Neural cell (in vitro differentiated cells): ENCODE measurements at regions not wholly inside any gene's neighbourhood (a gene's known extent, or its start where the extent isn't known, plus 50 kb on each side); places are given as distances from the start of the nearest gene placed in this dataset.

Experiments
- H2AFZ ChIP-seq: fragments of 200-600, 300-800 bp; sonication (generic), shearing (Covaris generic); 2 replicates; pipeline ENCODE4 v1.6.0; 2014; ENCODE audit warnings: low read depth, mild to moderate bottlenecking, antibody characterized with exemption, low read length, moderate library complexity
- H3F3A ChIP-seq: fragments of 200-600 bp; shearing (Covaris generic); 2 replicates; pipeline ENCODE4 v1.6.1; 2016; ENCODE audit warnings: mild to moderate bottlenecking, moderate library complexity, mixed read lengths, antibody characterized with exemption, low read length; ENCODE audit not compliant: insufficient read depth, poor library complexity, severe bottlenecking
- H3K27ac ChIP-seq: fragments of 200-600, 300-800 bp; sonication (generic), shearing (Covaris generic); 2 replicates; pipeline ENCODE4 v1.5.1; 2014; ENCODE audit warnings: mild to moderate bottlenecking, low read length, moderate library complexity
- H3K27me3 ChIP-seq: fragments of 300-800, 200-600 bp; sonication (generic), shearing (Covaris generic); 2 replicates; pipeline ENCODE4 v1.6.0; 2014; ENCODE audit warnings: mild to moderate bottlenecking, low read depth, low read length, moderate library complexity; ENCODE audit not compliant: insufficient read depth
- H3K36me3 ChIP-seq: fragments of 300-800, 200-600 bp; sonication (generic), shearing (Covaris generic); 2 replicates; pipeline ENCODE4 v1.5.1; 2014; ENCODE audit warnings: mild to moderate bottlenecking, antibody characterized with exemption, low read length, moderate library complexity; ENCODE audit not compliant: insufficient read depth
- H3K4me2 ChIP-seq: fragments of 300-800, 200-600 bp; sonication (generic), shearing (Covaris generic); 2 replicates; pipeline ENCODE4 v1.6.0; 2014; ENCODE audit warnings: mild to moderate bottlenecking, low read length
- H3K4me3 ChIP-seq: fragments of 300-800, 200-600 bp; sonication (generic), shearing (Covaris generic); 2 replicates; pipeline ENCODE4 v1.5.1; 2014; ENCODE audit warnings: mild to moderate bottlenecking, low read length, moderate library complexity
- H3K79me2 ChIP-seq: fragments of 200-600 bp; shearing (Covaris generic); replicated peaks from 2 replicates; pipeline ENCODE4 v1.6.0; 2014; ENCODE audit warnings: mild to moderate bottlenecking, low read length, moderate library complexity; ENCODE audit not compliant: insufficient read depth
- H3K9ac ChIP-seq: fragments of 300-800, 200-600 bp; sonication (generic), shearing (Covaris generic); 2 replicates; pipeline ENCODE4 v1.6.1; 2016; ENCODE audit warnings: mild to moderate bottlenecking, low read length, mixed read lengths
- H3K9me2 ChIP-seq: fragments of 200-600 bp; shearing (Covaris generic); 2 replicates; pipeline ENCODE4 v1.6.1; 2016; ENCODE audit warnings: mild to moderate bottlenecking, low read length, mixed read lengths; ENCODE audit not compliant: insufficient read depth
- H3K9me3 ChIP-seq: fragments of 200-600, 300-800 bp; sonication (generic), shearing (Covaris generic); 2 replicates; pipeline ENCODE4 v1.6.1; 2016; ENCODE audit warnings: mild to moderate bottlenecking, mixed run types, low read length, moderate library complexity, mixed read lengths
- H4K20me1 ChIP-seq: fragments of 200-600 bp; shearing (Covaris generic); 2 replicates; pipeline ENCODE4 v1.6.1; 2016; ENCODE audit warnings: mild to moderate bottlenecking, mixed run types; ENCODE audit not compliant: insufficient read depth
- EP300 ChIP-seq: fragments of 450-650 bp; conservative IDR thresholded peaks from 2 replicates; pipeline ENCODE4 v1.6.1; 2014; ENCODE audit warnings: antibody characterized with exemption, mild to moderate bottlenecking, moderate library complexity; ENCODE audit not compliant: poor library complexity, severe bottlenecking
- EZH2 ChIP-seq: fragments of 200-600, 300-800 bp; shearing (Covaris generic), sonication (generic); IDR thresholded peaks from 2 replicates; pipeline ENCODE4 v1.6.1; 2014; ENCODE audit warnings: antibody characterized with exemption, low read length, borderline replicate concordance, mild to moderate bottlenecking; ENCODE audit not compliant: insufficient read depth, poor library complexity, severe bottlenecking
- MXI1 ChIP-seq: fragments of 450-650 bp; conservative IDR thresholded peaks from 2 replicates; pipeline ENCODE4 v1.6.1; 2014; ENCODE audit warnings: antibody characterized with exemption, mild to moderate bottlenecking; ENCODE audit not compliant: poor library complexity, severe bottlenecking
- POLR2AphosphoS5 ChIP-seq: IDR thresholded peaks from 2 replicates; pipeline ENCODE4 v1.6.1; 2012
- RAD21 ChIP-seq: fragments of 450-650 bp; conservative IDR thresholded peaks from 2 replicates; pipeline ENCODE4 v1.6.1; 2014; ENCODE audit warnings: antibody characterized with exemption, mild to moderate bottlenecking, moderate library complexity
- SMC3 ChIP-seq: fragments of 450-650 bp; conservative IDR thresholded peaks from 2 replicates; pipeline ENCODE4 v1.6.1; 2014; ENCODE audit warnings: antibody characterized with exemption, mild to moderate bottlenecking, moderate library complexity; ENCODE audit not compliant: poor library complexity
- TAF1 ChIP-seq: IDR thresholded peaks from 2 replicates; pipeline ENCODE4 v1.6.1; 2012; ENCODE audit warnings: low read depth
- TF ChIP-seq, protein P1 (sequence below): fragments of 450-650 bp; IDR thresholded peaks from 2 replicates; pipeline ENCODE4 v1.5.1; 2014; ENCODE audit warnings: antibody characterized with exemption, mild to moderate bottlenecking, moderate library complexity; ENCODE audit not compliant: poor library complexity, severe bottlenecking
- TF ChIP-seq, protein P2 (sequence below): IDR thresholded peaks from 2 replicates; pipeline ENCODE4 v1.6.1; 2012; ENCODE audit warnings: borderline replicate concordance

DNA sequence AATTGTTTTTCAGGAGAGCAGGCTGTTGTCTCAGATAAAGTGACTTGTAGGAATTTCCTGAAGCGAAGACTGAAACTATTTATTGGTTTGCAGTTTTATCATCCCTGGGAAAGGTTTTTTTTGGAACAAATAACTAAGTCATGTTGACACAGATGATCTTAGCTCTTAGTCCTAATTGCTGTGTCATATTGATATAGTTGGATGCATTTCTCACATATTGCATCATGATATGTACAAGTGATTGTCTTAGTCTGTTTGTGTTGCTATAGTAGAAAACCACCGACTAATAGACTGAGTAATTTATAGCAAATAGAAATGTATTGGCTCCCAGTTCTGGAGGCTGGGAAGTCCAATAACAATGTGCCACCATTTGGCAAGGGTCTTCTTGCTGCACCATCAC, 397.5 kb upstream of the PPP1R2C start:
- H3K36me3 ChIP-seq = no peaks in the 10 kb centered on the region
- H3K4me2 ChIP-seq = no peak overlapping the region
- H2AFZ ChIP-seq = no peak overlapping the region
- no peaks in the 10 kb centered on the region for H3K9me3 ChIP-seq
- H4K20me1 ChIP-seq = no peaks in the 10 kb centered on the region
- no peaks in the 10 kb centered on the region for H3K27me3 ChIP-seq
- no peak overlapping the region for H3K9ac ChIP-seq
- no peaks in the 10 kb centered on the region for H3K79me2 ChIP-seq
- no peak overlapping the region for H3K27ac ChIP-seq
- no peak overlapping the region for H3K4me3 ChIP-seq
- no peaks in the 10 kb centered on the region for H3F3A ChIP-seq
- TF ChIP-seq EZH2 (no peak), RAD21 (no peak), POLR2AphosphoS5 (no peak), EP300 (no peak), MXI1 (no peak), SMC3 (no peak), TAF1 (no peak)
- TF ChIP-seq, protein P1, sequence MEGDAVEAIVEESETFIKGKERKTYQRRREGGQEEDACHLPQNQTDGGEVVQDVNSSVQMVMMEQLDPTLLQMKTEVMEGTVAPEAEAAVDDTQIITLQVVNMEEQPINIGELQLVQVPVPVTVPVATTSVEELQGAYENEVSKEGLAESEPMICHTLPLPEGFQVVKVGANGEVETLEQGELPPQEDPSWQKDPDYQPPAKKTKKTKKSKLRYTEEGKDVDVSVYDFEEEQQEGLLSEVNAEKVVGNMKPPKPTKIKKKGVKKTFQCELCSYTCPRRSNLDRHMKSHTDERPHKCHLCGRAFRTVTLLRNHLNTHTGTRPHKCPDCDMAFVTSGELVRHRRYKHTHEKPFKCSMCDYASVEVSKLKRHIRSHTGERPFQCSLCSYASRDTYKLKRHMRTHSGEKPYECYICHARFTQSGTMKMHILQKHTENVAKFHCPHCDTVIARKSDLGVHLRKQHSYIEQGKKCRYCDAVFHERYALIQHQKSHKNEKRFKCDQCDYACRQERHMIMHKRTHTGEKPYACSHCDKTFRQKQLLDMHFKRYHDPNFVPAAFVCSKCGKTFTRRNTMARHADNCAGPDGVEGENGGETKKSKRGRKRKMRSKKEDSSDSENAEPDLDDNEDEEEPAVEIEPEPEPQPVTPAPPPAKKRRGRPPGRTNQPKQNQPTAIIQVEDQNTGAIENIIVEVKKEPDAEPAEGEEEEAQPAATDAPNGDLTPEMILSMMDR = no peak
- TF ChIP-seq, protein P2, sequence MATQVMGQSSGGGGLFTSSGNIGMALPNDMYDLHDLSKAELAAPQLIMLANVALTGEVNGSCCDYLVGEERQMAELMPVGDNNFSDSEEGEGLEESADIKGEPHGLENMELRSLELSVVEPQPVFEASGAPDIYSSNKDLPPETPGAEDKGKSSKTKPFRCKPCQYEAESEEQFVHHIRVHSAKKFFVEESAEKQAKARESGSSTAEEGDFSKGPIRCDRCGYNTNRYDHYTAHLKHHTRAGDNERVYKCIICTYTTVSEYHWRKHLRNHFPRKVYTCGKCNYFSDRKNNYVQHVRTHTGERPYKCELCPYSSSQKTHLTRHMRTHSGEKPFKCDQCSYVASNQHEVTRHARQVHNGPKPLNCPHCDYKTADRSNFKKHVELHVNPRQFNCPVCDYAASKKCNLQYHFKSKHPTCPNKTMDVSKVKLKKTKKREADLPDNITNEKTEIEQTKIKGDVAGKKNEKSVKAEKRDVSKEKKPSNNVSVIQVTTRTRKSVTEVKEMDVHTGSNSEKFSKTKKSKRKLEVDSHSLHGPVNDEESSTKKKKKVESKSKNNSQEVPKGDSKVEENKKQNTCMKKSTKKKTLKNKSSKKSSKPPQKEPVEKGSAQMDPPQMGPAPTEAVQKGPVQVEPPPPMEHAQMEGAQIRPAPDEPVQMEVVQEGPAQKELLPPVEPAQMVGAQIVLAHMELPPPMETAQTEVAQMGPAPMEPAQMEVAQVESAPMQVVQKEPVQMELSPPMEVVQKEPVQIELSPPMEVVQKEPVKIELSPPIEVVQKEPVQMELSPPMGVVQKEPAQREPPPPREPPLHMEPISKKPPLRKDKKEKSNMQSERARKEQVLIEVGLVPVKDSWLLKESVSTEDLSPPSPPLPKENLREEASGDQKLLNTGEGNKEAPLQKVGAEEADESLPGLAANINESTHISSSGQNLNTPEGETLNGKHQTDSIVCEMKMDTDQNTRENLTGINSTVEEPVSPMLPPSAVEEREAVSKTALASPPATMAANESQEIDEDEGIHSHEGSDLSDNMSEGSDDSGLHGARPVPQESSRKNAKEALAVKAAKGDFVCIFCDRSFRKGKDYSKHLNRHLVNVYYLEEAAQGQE = no peak
- H3K9me2 ChIP-seq = no peaks in the 10 kb centered on the region

DNA sequence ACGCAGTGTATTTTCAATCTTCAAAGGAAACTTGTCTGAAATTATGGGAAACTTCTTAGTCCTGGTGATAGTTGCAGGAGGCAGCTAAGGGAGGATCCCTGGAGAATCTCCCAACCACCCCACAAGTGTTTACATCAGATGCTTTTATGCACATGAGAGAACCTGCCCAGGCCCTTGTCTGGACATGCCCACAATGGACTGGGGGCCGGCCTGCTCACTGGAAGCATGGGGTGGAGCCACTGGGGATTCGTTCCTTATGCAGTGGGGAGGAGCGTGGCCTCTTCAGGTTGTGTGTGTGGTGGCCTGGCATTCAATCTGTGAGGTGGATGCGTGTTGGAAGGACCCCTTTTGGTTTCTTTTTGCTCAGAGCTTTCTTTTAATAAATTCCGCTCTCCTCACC, 398.7 kb upstream of the PPP1R2C start:
- no peaks in the 10 kb centered on the region for H3K27me3 ChIP-seq
- no peaks in the 10 kb centered on the region for H3K9me3 ChIP-seq
- H4K20me1 ChIP-seq = no peaks in the 10 kb centered on the region
- no peak overlapping the region for H2AFZ ChIP-seq
- no peaks in the 10 kb centered on the region for H3F3A ChIP-seq
- H3K4me3 ChIP-seq = no peak overlapping the region
- TF ChIP-seq EP300 (no peak), POLR2AphosphoS5 (no peak), MXI1 (no peak), TAF1 (no peak), RAD21 (no peak), SMC3 (no peak), EZH2 (no peak)
- TF ChIP-seq, protein P1 = no peak
- TF ChIP-seq, protein P2 = no peak
- no peak overlapping the region for H3K4me2 ChIP-seq
- no peak overlapping the region for H3K9ac ChIP-seq
- no peaks in the 10 kb centered on the region for H3K9me2 ChIP-seq
- H3K79me2 ChIP-seq = no peaks in the 10 kb centered on the region
- no peaks in the 10 kb centered on the region for H3K36me3 ChIP-seq
- no peak overlapping the region for H3K27ac ChIP-seq
